Gastroesophageal sphincter (tissue), 2 donors: ENCODE measurements at regions not wholly inside any gene's neighbourhood (a gene's known extent, or its start where the extent isn't known, plus 50 kb on each side); places are given as distances from the start of the nearest gene placed in this dataset.

Experiments used
- EP300 ChIP-seq: sonication (generic); formaldehyde crosslinking; IDR thresholded peaks from one replicate; pipeline ENCODE4 v1.6.1; 2017; ENCODE audit warnings: antibody characterized with exemption, mild to moderate bottlenecking
- POLR2A ChIP-seq, 2 donors: fragments of 450-650 bp; IDR thresholded peaks; one replicate each; pipeline ENCODE4 v1.6.1; 2017; ENCODE audit warnings: antibody characterized with exemption in 2 of 2, mild to moderate bottlenecking in 2 of 2, moderate library complexity in 1 of 2
- POLR2AphosphoS5 ChIP-seq: sonication (generic); formaldehyde crosslinking; IDR thresholded peaks from one replicate; pipeline ENCODE4 v1.6.1; 2017; ENCODE audit warnings: antibody characterized with exemption

DNA sequence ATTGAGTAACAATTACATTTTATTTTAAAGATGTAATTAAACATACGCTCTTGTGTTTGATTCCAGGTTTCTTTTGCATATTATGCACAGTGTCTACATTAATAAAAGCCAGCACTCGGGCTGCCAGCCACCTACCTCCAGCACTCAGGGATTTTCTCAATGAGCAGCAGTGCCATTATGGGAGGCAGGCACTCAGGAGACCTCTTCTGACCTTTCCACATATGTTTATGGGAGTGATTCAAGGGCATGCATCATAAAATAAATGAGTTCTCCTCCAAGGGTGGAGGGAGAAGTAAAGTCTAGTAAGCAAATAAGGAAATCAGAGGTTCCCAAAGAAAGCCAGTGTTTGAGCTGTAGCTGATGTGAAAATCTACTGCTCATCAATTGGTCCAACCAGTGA is 119.8 kb upstream of the IRX2 start:
- no peak for TF ChIP-seq POLR2A (IDR thresholded peaks at IDR 0.05)
- TF ChIP-seq POLR2AphosphoS5: no peak
- no peak for TF ChIP-seq EP300
